Left ventricle myocardium superior (tissue), 1 donor: ENCODE measurements at regions not wholly inside any gene's neighbourhood (a gene's known extent, or its start where the extent isn't known, plus 50 kb on each side); places are given as distances from the start of the nearest gene placed in this dataset.
A peak's percentile ranks its signal among the peaks of the same experiment; 100 is the strongest.

Experiments used
- ATAC-seq: fragments of 200-7000 bp; cut with Tn5 transposase; one replicate; pipeline ENCODE4 v1.9.1; 2020; ENCODE audit warnings: mild to moderate bottlenecking, moderate library complexity
- DNase-seq: peaks from one replicate; pipeline ENCODE4 v3.0.0-alpha.2; 2020
- intact Hi-C: fragments of 100-400 bp; cut with micrococcal nuclease; formaldehyde crosslinking; loops from one replicate; pipeline ENCODE4 v1.11.0; 2022
- donor health status: DM: no; HTN: yes; CAD: no; lungs with severe emphysema.

GRCh38 chr10:31081937-31082840 is 50.5 kb upstream of the ZNF438 start:
- DNase-seq (no peak), ATAC-seq (no peak)
- intact Hi-C loops: no loop called here

- DNase-seq: peak; percentile 35
- ATAC-seq: peak; percentile 55
Observed at GRCh38 chr10:31083765-31084184, 52.1 kb upstream of the ZNF438 start.

GRCh38 chr10:31087011-31087410 is 55.3 kb upstream of the ZNF438 start:
- ATAC-seq: no peak

More at GRCh38 chr10:31083765-31084184, 52.1 kb upstream of the ZNF438 start:
- intact Hi-C loops: no loop called here

GRCh38 chr10:31087851-31088250 is 56.2 kb upstream of the ZNF438 start:
- intact Hi-C loops: no loop called here

More at GRCh38 chr10:31087011-31087410, 55.3 kb upstream of the ZNF438 start:
- intact Hi-C loops: no loop called here
- no peak for DNase-seq

GRCh38 chr10:31090894-31091607 is 59.4 kb upstream of the ZNF438 start:
- intact Hi-C loops: no loop called here
- no peak for DNase-seq
- ATAC-seq: peak; percentile 59

More at GRCh38 chr10:31087851-31088250, 56.2 kb upstream of the ZNF438 start:
- no peak for ATAC-seq
- no peak for DNase-seq

- intact Hi-C loops: no loop called here
- no peak for ATAC-seq
- no peak for DNase-seq
Observed at GRCh38 chr10:31095677-31096560, 64.3 kb upstream of the ZNF438 start.

GRCh38 chr10:31098046-31098445 is 66.4 kb upstream of the ZNF438 start:
- DNase-seq (no peak), ATAC-seq (no peak)
- intact Hi-C loops: no loop called here

- ATAC-seq (peak; percentile 27), DNase-seq (no peak)
- intact Hi-C loops: no loop called here
Observed at GRCh38 chr10:31099094-31099493, 67.4 kb upstream of the ZNF438 start.

- no peak for ATAC-seq
- intact Hi-C loops: no loop called here
- DNase-seq: no peak
Observed at GRCh38 chr10:31099664-31100063, 68.0 kb upstream of the ZNF438 start.

- ATAC-seq (no peak), DNase-seq (no peak)
- intact Hi-C loops: no loop called here
Observed at GRCh38 chr10:31100115-31100601, 68.5 kb upstream of the ZNF438 start.

GRCh38 chr10:31100662-31101061 is 69.0 kb upstream of the ZNF438 start:
- ATAC-seq (no peak), DNase-seq (no peak)
- intact Hi-C loops: no loop called here

- ATAC-seq (no peak), DNase-seq (no peak)
- intact Hi-C loops: no loop called here
Observed at GRCh38 chr10:31101123-31101522, 69.5 kb upstream of the ZNF438 start.

GRCh38 chr10:31102421-31102820 is 70.8 kb upstream of the ZNF438 start:
- ATAC-seq: no peak
- no peak for DNase-seq
- intact Hi-C loops: no loop called here

GRCh38 chr10:31103112-31103511 is 71.4 kb upstream of the ZNF438 start:
- no peak for DNase-seq
- ATAC-seq: no peak
- intact Hi-C loops: no loop called here

GRCh38 chr10:31112961-31113360 is 81.3 kb upstream of the ZNF438 start:
- ATAC-seq: no peak
- no peak for DNase-seq
- intact Hi-C loops: no loop called here

- intact Hi-C loops: no loop called here
- ATAC-seq: no peak
Observed at GRCh38 chr10:31116226-31116625, 84.6 kb upstream of the ZNF438 start.

GRCh38 chr10:31118556-31118955 is 86.9 kb upstream of the ZNF438 start:
- intact Hi-C loops: no loop called here
- no peak for DNase-seq
- ATAC-seq: no peak

More at GRCh38 chr10:31116226-31116625, 84.6 kb upstream of the ZNF438 start:
- DNase-seq: no peak

GRCh38 chr10:31120392-31120791 is 88.7 kb upstream of the ZNF438 start:
- intact Hi-C loops: no loop called here
- DNase-seq: no peak
- no peak for ATAC-seq

- DNase-seq (no peak), ATAC-seq (no peak)
- intact Hi-C loops: no loop called here
Observed at GRCh38 chr10:31120961-31121685, 89.5 kb upstream of the ZNF438 start.
